K562 (cell line): ENCODE measurements at regions not wholly inside any gene's neighbourhood (a gene's known extent, or its start where the extent isn't known, plus 50 kb on each side); places are given as distances from the start of the nearest gene placed in this dataset.

ENCODE experiments used
- GTF2A2 ChIP-seq: IDR thresholded peaks from 2 replicates; pipeline ENCODE4 v1.6.1; 2016; ENCODE audit warnings: mild to moderate bottlenecking, missing genetic modification characterization, missing compliant biosample characterization
- HNRNPLL ChIP-seq: fragments of 200-400 bp; formaldehyde crosslinking; IDR thresholded peaks from 2 replicates; pipeline ENCODE4 v1.6.1; 2017; ENCODE audit warnings: low read length, low read depth, mild to moderate bottlenecking; ENCODE audit not compliant: poor library complexity, severe bottlenecking
- KLF13 ChIP-seq: fragments of 450-650 bp; IDR thresholded peaks from 2 replicates; pipeline ENCODE4 v1.6.1; 2016; ENCODE audit warnings: missing genetic modification characterization, low read depth, mild to moderate bottlenecking, missing compliant biosample characterization, moderate library complexity, borderline replicate concordance
- MED1 ChIP-seq: sonication (generic); formaldehyde crosslinking; IDR thresholded peaks from 2 replicates; pipeline ENCODE4 v1.8.1; 2023; ENCODE audit warnings: missing genetic modification reagents, borderline replicate concordance
- NRF1 ChIP-seq, 2 experiments: fragments of 450-650 bp; IDR thresholded peaks in 1 of 2; conservative IDR thresholded peaks in 1 of 2; 2 replicates each; pipeline ENCODE4 v1.6.1; 2014; ENCODE audit warnings: mild to moderate bottlenecking in 2 of 2
- POLR2B ChIP-seq: fragments of 450-650 bp; IDR thresholded peaks from 2 replicates; pipeline ENCODE4 v1.6.1; 2018; ENCODE audit warnings: low read depth; ENCODE audit not compliant: partially characterized antibody
- RBM25 ChIP-seq: fragments of 200-400 bp; formaldehyde crosslinking; IDR thresholded peaks from 2 replicates; pipeline ENCODE4 v1.6.1; 2018; ENCODE audit warnings: low read length, low read depth, moderate library complexity; ENCODE audit not compliant: severe bottlenecking
- SMAD2 ChIP-seq: fragments of 150-350 bp; IDR thresholded peaks from 2 replicates; pipeline ENCODE4 v1.6.1; 2014; ENCODE audit warnings: low read depth, mild to moderate bottlenecking, low read length
- STAT5A ChIP-seq: IDR thresholded peaks from 2 replicates; pipeline ENCODE4 v1.6.1; 2012; ENCODE audit warnings: low read length, inconsistent platforms, borderline replicate concordance
- ZNF133 ChIP-seq: fragments of 250-450 bp; sonication (Bioruptor Pico); IDR thresholded peaks from 2 replicates; pipeline ENCODE4 v1.4.0; 2020; ENCODE audit warnings: mild to moderate bottlenecking
- ZNF197 ChIP-seq: fragments of 200-800 bp; sonication (Bioruptor generic); IDR thresholded peaks from 2 replicates; pipeline ENCODE4 v1.6.1; 2016; ENCODE audit warnings: low read depth, missing genetic modification characterization, missing compliant biosample characterization
- ZNF830 ChIP-seq: fragments of 250-450 bp; sonication (Bioruptor Pico); IDR thresholded peaks from 2 replicates; pipeline ENCODE4 v1.5.0; 2021; ENCODE audit warnings: mild to moderate bottlenecking
- TF ChIP-seq, protein P1 (sequence below): sonication (generic); formaldehyde crosslinking; IDR thresholded peaks from 2 replicates; pipeline ENCODE4 v1.9.0; 2022; ENCODE audit warnings: mild to moderate bottlenecking, missing genetic modification reagents
- TF ChIP-seq, protein P2 (sequence below): fragments of 450-650 bp; formaldehyde crosslinking; IDR thresholded peaks from 2 replicates; pipeline ENCODE4 v1.4.0; 2020; ENCODE audit warnings: mild to moderate bottlenecking, moderate library complexity
- TF ChIP-seq, protein P3 (sequence below): fragments of 450-650 bp; IDR thresholded peaks from 2 replicates; pipeline ENCODE4 v1.7.1; 2018; ENCODE audit warnings: mild to moderate bottlenecking, low read depth; ENCODE audit not compliant: partially characterized antibody
- TF ChIP-seq, protein P4 (sequence below): IDR thresholded peaks from 2 replicates; pipeline ENCODE4 v1.6.1; 2016; ENCODE audit warnings: missing genetic modification characterization, missing compliant biosample characterization
- TF ChIP-seq, protein P5 (sequence below): sonication (generic); formaldehyde crosslinking; IDR thresholded peaks from 2 replicates; pipeline ENCODE4 v1.8.0; 2022; ENCODE audit warnings: mild to moderate bottlenecking, missing genetic modification reagents

DNA sequence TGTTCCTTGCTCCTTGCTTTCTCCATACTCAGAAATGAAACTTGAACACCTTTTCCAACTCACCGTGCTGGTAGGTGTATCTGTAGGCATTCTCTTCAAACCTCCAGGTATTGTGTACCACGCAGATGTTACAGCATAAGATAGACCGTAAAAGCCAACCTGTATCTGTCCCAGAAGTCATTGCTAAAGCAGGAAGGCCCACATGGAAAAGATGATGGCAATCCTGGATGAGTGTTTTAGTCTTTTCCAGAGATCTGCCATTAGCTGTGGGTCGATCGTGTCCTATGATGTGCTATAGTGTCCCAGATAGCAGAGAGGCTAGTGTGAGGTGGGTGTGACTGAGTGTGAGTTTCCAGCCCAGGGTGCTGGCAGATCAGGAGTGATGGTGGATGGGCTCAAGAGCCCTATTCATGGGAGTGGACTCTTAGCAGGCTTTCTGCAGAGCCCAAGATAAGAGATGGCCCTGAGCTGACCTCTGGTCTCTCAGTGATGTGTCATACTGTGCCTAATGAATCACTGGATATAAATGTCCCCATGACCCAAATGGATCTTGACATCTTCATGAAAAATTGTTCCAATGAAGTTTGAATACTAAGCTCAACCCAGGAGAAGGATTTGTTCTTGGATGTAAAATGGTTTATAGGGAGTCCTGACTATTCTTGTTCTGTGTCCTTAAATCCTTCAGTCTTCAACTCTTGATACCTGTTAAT, 69.1 kb upstream of the WDR1 start (continued):
- TF ChIP-seq, protein P1, sequence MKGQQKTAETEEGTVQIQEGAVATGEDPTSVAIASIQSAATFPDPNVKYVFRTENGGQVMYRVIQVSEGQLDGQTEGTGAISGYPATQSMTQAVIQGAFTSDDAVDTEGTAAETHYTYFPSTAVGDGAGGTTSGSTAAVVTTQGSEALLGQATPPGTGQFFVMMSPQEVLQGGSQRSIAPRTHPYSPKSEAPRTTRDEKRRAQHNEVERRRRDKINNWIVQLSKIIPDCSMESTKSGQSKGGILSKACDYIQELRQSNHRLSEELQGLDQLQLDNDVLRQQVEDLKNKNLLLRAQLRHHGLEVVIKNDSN (CRISPR knock-in tag), result no peak
- no peak for TF ChIP-seq ZNF133 (CRISPR knock-in tag)
- TF ChIP-seq, protein P2, sequence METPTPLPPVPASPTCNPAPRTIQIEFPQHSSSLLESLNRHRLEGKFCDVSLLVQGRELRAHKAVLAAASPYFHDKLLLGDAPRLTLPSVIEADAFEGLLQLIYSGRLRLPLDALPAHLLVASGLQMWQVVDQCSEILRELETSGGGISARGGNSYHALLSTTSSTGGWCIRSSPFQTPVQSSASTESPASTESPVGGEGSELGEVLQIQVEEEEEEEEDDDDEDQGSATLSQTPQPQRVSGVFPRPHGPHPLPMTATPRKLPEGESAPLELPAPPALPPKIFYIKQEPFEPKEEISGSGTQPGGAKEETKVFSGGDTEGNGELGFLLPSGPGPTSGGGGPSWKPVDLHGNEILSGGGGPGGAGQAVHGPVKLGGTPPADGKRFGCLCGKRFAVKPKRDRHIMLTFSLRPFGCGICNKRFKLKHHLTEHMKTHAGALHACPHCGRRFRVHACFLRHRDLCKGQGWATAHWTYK (CRISPR knock-in tag), result peak; percentile 22; the same call in 1 of the 2 replicates
- TF ChIP-seq SMAD2, result no peak
- no peak for TF ChIP-seq ZNF197 (CRISPR knock-in tag)
- no peak for TF ChIP-seq HNRNPLL
- no peak for TF ChIP-seq NRF1 (conservative IDR thresholded peaks at IDR 0.05 in 1 of 2, IDR thresholded peaks at IDR 0.05 in 1 of 2)
- TF ChIP-seq, protein P3, sequence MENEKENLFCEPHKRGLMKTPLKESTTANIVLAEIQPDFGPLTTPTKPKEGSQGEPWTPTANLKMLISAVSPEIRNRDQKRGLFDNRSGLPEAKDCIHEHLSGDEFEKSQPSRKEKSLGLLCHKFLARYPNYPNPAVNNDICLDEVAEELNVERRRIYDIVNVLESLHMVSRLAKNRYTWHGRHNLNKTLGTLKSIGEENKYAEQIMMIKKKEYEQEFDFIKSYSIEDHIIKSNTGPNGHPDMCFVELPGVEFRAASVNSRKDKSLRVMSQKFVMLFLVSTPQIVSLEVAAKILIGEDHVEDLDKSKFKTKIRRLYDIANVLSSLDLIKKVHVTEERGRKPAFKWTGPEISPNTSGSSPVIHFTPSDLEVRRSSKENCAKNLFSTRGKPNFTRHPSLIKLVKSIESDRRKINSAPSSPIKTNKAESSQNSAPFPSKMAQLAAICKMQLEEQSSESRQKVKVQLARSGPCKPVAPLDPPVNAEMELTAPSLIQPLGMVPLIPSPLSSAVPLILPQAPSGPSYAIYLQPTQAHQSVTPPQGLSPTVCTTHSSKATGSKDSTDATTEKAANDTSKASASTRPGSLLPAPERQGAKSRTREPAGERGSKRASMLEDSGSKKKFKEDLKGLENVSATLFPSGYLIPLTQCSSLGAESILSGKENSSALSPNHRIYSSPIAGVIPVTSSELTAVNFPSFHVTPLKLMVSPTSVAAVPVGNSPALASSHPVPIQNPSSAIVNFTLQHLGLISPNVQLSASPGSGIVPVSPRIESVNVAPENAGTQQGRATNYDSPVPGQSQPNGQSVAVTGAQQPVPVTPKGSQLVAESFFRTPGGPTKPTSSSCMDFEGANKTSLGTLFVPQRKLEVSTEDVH, result no peak
- TF ChIP-seq RBM25, result no peak
- TF ChIP-seq KLF13 (tag), result peak; percentile 76
- peak; percentile 34; the same call in 1 of the 2 replicates for TF ChIP-seq STAT5A
- TF ChIP-seq GTF2A2 (tag), result no peak
- TF ChIP-seq, protein P4, sequence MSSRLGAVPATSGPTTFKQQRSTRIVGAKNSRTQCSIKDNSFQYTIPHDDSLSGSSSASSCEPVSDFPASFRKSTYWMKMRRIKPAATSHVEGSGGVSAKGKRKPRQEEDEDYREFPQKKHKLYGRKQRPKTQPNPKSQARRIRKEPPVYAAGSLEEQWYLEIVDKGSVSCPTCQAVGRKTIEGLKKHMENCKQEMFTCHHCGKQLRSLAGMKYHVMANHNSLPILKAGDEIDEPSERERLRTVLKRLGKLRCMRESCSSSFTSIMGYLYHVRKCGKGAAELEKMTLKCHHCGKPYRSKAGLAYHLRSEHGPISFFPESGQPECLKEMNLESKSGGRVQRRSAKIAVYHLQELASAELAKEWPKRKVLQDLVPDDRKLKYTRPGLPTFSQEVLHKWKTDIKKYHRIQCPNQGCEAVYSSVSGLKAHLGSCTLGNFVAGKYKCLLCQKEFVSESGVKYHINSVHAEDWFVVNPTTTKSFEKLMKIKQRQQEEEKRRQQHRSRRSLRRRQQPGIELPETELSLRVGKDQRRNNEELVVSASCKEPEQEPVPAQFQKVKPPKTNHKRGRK (tag), result no peak
- no peak for TF ChIP-seq ZNF830 (CRISPR knock-in tag)
- no peak for TF ChIP-seq MED1
- TF ChIP-seq, protein P5, sequence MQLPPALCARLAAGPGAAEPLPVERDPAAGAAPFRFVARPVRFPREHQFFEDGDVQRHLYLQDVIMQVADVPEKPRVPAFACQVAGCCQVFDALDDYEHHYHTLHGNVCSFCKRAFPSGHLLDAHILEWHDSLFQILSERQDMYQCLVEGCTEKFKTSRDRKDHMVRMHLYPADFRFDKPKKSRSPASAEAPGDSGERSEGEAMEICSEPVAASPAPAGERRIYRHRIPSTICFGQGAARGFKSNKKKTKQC (CRISPR knock-in tag), result no peak
- TF ChIP-seq POLR2B, result peak; percentile 86
